ENCODE measurements at regions not wholly inside any gene's neighbourhood (a gene's known extent, or its start where the extent isn't known, plus 50 kb on each side); places are given as distances from the start of the nearest gene placed in this dataset.

- Histone ChIP-seq H3K4me3 (no peak overlapping the region), H3K27ac (peak overlapping the region in 20 of 21 experiments; percentile 59 to 98 (median 84))
Observed at GRCh38 chr14:49969961-49970360, 77.1 kb downstream of the ARF6 start.

GRCh38 chr14:49970474-49971147, 77.7 kb downstream of the ARF6 start:
- Histone ChIP-seq H3K4me3 (no peak overlapping the region), H3K27ac (peak overlapping the region in 20 of 21 experiments; percentile 59 to 98 (median 84))

GRCh38 chr14:49971156-49972130, 78.6 kb downstream of the ARF6 start:
- Histone ChIP-seq H3K4me3 (peak overlapping the region in 1 of 7 experiments; percentile 6), H3K27ac (peak overlapping the region in 20 of 21 experiments; percentile 59 to 98 (median 84))

- Histone ChIP-seq H3K4me3 (peak overlapping the region in 1 of 7 experiments; percentile 6), H3K27ac (peak overlapping the region in 20 of 21 experiments; percentile 59 to 98 (median 84))
Observed at GRCh38 chr14:49972131-49972671, 79.3 kb downstream of the ARF6 start.

DNA sequence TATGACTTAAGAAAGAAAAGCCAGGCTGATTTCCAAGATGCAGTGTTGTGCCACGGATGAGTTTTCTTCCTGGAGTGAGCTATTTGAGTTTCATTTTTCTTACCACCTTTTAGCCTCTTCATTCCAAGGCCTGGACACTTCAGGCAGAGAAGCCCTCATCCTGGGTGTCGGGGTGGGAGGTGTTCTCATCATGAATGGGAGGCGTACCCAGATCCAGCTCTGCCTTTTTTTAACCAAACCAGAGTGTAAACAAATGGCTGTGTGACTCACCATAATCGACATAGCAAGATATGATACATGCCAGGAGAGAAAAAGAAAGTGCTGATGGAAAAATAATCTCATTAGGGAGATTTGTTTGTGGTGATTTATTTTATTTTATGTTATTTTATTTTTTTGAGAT, 79.9 kb downstream of the ARF6 start:
- Histone ChIP-seq H3K27ac (peak overlapping the region in 20 of 21 experiments; percentile 59 to 98 (median 84)), H3K4me3 (peak overlapping the region in 1 of 7 experiments; percentile 6)

- Histone ChIP-seq H3K4me3 (no peak overlapping the region), H3K27ac (peak overlapping the region in 16 of 21 experiments; percentile 4 to 96 (median 71))
Observed at GRCh38 chr14:49975276-49975675, 82.4 kb downstream of the ARF6 start.

DNA sequence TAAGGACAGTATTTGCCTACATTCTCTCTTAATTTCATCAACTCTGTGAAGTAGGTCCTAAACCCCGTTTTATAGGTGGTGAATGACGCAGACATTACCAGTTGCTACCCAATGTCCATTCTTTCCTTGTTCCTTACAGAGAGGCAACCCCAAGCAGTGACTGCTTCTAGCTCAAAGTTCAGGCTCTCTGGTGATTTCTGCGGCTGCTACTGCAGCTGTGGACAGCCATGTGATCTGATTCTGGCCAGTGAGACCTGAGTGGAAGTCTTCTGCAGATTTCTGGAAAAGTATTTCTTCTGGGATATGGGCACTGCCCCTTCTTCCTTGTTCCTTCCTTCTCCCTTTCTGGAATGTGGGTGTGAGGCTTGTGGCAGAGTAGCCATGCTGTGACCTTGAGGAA, 82.9 kb downstream of the ARF6 start:
- H3K27ac ChIP-seq, result peak overlapping the region in 18 of 21 experiments; percentile 1 to 96 (median 73)
- no peak overlapping the region for H3K4me3 ChIP-seq

DNA sequence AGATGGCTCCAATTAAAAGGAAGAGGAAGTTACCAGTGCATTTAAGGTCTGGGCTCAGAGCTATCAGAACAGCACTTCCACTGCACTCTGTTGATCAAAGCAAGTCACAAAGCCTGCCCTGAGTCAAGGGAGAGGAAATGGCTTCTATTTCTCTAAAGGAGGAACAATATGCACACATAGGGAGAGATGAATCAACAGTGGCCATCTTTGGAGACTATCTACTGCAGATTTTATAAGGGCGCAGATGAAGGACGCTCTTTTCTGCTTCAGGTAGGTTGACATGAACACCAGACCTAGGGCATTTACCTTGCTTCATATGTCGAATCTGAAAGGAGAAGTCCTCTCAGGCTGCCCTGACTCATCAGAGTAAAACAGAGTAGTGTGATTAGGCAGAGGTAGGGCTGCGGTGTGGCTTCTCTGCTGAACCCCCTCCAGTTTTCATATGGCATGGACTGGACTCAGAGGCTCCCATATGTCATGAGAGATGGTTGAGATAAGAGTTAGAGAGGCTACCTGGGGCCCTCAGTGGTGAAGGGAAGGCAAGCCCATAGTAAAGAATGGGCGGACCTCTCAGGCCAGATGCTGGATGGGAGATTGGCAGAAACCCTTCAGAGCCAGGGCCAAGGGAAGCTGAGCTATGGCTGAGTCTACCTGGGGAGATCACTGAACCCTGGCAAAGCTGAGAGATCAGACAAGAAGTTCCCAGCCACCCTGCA, 84.4 kb downstream of the ARF6 start:
- H3K27ac ChIP-seq, result peak overlapping the region in 18 of 21 experiments; percentile 5 to 96 (median 55)
- H3K4me3 ChIP-seq, result peak overlapping the region in 2 of 7 experiments; percentile 7 to 16

- Histone ChIP-seq H3K27ac (peak overlapping the region in 5 of 21 experiments; percentile 11 to 93 (median 30)), H3K4me3 (no peak overlapping the region)
Observed at GRCh38 chr14:49980027-49980426, 87.1 kb downstream of the ARF6 start.

GRCh38 chr14:49982082-49982481, 89.2 kb downstream of the ARF6 start:
- H3K4me3 ChIP-seq, result peak overlapping the region in 1 of 7 experiments; percentile 11
- H3K27ac ChIP-seq, result peak overlapping the region in 10 of 21 experiments; percentile 24 to 78 (median 39)

GRCh38 chr14:49982501-49982951, 89.6 kb downstream of the ARF6 start:
- H3K4me3 ChIP-seq, result peak overlapping the region in 1 of 7 experiments; percentile 11
- peak overlapping the region in 14 of 21 experiments; percentile 8 to 78 (median 40) for H3K27ac ChIP-seq

DNA sequence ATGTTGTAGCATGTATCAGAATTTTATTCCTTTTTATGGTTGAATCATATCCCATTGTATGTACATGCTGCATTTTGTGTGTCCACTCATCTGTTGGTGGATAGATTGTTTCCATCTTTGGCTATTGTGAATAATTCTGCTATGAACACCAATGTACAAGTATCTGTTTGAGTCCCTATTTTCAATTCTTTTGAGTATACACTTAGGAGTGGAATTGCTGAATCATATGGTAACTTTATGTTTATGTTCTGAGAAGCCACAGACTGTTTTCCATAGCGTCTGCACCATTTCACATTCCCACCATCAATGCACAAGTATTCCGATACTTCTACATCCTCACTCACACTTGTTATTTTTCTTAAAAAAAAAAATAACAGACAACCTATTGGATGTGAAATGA, 91.5 kb downstream of the ARF6 start:
- H3K4me3 ChIP-seq, result no peak overlapping the region
- H3K27ac ChIP-seq, result no peak overlapping the region

DNA sequence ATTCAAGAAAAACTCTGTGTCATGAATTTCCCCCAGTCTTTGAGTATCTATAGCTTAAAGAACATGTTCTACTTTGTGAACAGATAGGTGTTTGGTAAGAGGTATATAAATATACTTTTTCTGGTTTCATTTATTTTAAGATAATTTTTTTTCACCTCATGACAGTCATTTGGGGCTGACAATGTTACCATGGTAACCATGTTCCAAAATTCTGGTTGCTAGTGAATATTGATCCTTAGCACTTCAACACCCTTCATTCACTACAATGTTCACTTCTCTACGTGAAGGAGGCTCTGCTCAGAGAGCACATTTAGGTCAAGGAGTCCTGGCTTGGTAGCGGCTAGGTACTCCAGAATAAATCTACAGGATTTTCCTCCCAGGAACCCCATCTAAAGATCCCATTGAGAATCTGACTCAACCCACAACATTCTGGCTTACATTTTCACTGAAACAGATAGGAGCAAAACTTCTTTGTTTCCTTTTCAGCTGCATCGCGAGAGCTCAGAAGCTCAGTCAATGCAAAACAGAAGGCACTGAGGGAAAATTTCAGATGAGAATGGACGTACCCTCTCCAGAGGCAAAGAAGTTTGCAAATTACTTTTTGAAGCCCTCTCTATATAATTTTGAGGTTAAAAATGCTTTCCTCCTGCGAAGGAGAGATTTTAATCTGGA, 93.6 kb downstream of the ARF6 start:
- peak overlapping the region in 12 of 21 experiments; percentile 1 to 69 (median 46) for H3K27ac ChIP-seq
- no peak overlapping the region for H3K4me3 ChIP-seq

- Histone ChIP-seq H3K27ac (no peak overlapping the region), H3K4me3 (no peak overlapping the region)
Observed at GRCh38 chr14:49988080-49988990, 95.5 kb downstream of the ARF6 start.

- H3K4me3 ChIP-seq, result no peak overlapping the region
- H3K27ac ChIP-seq, result peak overlapping the region in 1 of 21 experiments; percentile 22
Observed at GRCh38 chr14:49989966-49990365, 97.1 kb downstream of the ARF6 start.

- H3K27ac ChIP-seq, result no peak overlapping the region
- no peak overlapping the region for H3K4me3 ChIP-seq
Observed at GRCh38 chr14:49991491-49991890, 98.6 kb downstream of the ARF6 start.

DNA sequence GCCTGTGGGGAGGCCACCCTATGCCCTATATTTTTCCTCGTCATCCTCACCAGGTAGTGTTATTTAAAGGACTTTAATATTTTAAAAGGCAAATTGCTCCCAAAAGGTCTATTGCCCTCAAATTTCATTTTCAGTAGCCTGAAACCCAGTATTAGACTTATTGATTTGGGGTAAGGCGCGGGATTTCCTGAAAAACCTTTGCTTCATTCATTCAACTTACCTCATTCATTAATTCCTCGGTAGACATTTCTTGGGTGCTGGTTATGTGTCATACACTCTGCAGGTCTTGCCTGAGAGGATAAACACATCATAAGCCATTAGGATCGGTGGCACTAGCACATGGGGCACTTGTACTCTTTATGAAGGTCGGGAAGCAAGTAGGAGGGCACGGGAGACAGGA, 99.2 kb downstream of the ARF6 start:
- Histone ChIP-seq H3K27ac (peak overlapping the region in 2 of 21 experiments; percentile 10 to 30), H3K4me3 (no peak overlapping the region)

- Histone ChIP-seq H3K4me3 (no peak overlapping the region), H3K27ac (peak overlapping the region in 5 of 21 experiments; percentile 7 to 33 (median 10))
Observed at GRCh38 chr14:49992448-49992847, 99.6 kb downstream of the ARF6 start.

Data from skin epidermis (tissue), 12 donors.